Germinal center (tissue), 1 donor: ENCODE measurements at regions not wholly inside any gene's neighbourhood (a gene's known extent, or its start where the extent isn't known, plus 50 kb on each side); places are given as distances from the start of the nearest gene placed in this dataset.

Experiments used
- DNase-seq: peaks from one replicate; pipeline ENCODE4 v3.0.0; 2012; ENCODE audit warnings: mixed read lengths, low spot score

DNA sequence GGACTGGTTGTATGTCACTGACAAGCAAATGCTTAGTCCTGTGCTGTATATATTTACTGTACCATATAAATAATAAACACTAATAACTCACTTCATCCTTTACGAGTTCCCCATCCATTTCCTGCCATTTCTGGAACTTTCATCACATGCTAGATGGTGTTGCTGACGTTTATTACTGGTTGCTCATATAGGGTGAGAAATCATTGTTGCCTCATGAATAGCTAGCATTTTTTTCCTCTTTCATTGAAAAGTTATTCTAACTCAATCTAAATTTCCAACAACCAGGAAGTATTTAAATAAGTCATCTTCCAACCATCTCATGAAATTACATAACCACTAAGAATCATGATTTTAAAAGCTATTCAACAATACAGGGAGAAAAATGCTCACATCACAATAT is 88.6 kb upstream of the RCN1 start:
- no peak for DNase-seq

DNA sequence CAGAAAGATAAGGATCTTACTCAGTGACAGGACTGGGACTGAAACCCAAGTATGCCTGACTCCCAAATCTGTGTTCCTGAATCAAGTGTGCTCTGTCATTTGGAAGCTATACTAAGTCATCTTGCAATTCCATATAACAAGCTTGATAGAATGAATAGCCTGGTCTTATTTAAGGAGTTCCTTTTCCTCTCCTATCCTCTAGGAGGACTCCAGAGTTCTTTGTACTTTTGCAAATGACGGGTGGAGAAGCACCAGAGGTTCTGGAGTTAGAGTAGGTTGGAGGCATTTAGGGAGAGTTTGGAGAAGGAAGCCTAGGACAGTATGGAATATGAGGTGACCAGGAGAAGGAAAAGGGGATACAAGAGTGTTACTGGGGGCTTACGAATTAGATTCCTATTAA is 92.9 kb upstream of the RCN1 start:
- DNase-seq = no peak

DNA sequence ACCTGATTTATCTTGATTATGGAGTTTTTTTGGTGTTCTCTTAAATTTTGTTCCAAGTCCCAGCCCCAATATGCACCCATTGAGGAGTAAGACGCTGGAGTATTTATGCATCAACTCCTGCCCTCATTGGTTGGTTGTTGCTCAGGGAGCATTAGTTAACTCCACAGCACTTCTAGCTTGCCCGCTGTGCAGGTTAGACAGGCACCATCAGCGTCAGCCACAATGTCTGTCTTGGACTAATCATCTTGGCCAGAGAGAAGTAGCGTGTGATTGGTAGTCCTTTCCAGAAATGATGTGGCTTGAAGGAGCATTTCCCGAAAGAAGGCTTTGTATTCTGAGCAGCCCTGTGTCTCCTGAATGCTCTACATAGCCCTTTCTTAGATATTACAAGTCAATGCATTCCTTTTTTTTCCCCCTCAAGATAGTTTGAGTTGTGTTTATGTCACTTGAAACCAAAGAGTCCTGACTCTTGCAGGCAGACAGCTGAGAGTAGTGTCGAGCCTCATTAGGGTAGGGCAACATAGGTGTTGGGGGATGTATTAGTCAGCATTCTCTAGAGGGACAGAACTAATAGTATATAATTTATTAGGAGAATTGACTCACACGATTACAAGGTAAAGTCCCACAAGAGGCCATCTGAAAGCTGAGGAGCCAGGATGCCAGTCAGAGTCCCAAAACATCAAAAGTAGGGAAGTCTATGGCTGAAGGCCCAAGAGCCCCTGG is 94.6 kb upstream of the RCN1 start:
- DNase-seq = no peak

DNA sequence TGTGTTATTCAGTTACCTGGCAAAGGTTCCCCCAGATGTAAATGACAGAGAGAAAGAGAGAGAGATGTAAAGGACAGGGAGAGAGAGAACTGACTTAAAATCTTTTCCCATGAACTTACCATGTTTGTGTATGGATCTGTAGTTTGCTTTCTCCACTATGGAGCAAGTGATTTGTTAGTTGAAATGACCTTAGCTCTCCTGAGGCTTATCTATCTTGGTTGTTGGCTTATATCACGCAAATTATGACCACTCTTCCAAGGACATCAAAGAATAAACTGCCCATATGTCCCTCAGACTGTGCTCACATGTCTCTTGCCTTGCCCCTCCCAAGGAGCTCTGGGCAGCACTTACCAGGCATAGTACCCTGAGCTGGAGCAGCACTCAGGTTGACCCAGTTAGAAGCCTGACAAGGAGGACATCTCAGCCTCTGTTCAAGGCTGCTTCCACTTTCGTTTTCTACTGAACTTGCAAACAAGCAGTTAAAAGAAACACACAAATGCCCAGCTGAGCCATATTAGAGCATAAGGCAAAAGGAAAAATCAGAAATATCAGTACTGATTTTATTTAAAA is 95.3 kb upstream of the RCN1 start:
- DNase-seq = no peak

DNA sequence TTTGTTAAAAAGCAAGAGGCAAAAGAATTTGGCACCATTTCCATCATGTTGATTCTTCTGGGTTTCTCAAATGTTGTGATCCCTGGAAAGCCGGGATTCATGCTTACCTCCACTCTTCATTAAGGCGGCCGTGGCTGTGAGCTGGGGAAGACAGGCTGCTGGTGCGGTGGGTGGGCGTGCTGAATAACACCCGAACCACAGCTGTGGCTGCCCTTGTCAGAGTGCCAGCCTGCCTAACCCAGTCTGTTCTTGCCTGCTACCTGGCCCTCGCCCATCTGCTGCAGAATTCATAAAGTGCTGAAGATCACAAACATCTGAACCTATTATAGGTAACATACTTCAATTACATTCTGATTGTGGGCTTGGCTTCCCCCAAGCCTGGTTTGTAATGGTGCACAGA is 95.8 kb upstream of the RCN1 start:
- no peak for DNase-seq

DNA sequence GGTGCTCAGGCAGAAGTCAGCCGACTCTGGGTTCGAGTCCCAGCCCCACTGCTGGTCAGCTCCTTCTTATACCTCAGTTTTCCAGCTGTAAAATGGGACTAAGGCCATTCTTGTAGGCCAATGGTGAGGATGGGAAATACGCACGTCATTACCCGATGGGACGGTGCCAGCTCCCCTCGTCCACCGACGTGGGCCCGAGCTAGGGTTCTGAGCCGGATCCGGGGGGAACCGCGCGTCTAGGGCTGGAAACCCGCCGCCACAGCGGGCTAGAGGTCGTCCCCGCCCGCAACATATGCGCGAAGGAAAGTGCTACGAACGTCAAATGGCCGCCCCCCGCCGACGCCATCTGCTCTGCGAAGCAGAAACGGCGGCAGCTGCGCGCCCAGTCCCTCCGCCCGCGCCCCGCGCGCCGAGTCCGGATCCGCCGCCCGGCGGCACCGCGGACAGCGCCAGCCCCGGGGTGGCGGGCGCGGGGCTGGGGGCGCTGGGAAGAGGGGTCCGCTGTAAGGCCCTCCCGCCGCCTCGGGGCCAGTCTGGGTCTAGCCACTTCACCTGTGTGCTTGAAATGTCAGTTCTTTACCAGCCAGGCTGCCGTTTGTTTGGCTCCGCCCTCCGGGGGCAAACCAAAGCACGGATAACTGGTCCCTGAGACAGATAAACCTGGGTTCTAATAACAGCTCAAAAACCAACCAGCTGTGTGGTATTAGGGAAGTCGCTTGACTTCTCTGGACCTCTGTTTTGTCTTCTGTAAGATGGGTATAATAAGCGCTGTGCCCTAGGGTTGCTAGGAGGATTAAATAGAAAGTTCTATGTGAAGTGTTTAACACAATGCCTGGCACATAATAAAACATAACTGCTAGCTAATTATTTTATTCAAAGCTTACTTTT is 103.5 kb upstream of the RCN1 start:
- DNase-seq = no peak

DNA sequence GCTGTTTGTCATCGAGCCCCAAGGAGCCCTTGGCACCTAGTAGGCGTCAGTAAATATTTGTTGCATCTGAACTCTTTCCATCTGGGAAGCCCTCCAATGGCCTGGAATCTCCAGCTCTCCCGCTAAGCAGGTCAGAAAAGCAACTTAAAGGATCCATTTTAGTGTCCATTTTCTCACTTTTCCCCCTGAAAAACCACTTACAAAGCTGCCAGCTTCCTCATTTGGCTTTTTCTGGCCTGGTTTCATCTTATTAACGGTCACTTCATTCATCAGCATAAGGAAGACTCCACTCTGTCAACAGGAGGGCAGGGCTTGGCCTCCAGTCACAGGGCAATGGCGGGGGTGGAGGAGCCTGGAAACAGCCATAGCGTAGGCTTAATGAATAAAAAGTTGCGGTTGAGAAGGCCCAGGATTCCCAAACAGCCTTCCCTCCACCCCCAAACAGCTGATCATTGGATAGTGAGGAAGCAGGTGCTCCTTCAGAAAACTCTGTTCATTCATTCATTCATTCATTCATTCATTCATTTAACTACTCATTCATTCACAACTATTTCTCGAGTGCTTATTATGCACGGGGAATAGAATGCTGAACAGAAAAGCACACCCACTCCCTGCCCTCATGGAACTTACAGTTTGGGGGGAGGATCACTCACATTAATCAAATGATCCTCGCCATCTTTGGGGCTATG is 104.5 kb upstream of the RCN1 start:
- DNase-seq = no peak

DNA sequence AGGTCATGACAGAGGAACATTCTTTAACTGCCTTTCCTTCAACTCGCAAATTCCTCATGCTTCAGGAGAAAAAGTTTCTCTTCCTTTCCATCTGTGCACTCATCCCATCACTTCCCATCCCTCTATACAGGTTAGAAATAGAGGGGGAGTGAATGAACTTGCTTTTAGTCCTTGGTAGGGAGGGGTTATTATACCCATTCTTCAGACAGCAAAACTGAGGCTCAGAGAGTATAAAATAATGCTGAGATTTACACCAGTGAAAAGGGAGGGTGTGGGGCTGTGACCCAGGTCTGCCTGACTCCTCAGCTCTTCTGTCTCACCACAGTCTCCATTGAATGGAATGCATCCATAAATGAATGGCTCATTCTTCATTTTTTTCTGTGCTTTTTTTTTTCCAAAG is 109.4 kb upstream of the RCN1 start:
- DNase-seq = no peak

DNA sequence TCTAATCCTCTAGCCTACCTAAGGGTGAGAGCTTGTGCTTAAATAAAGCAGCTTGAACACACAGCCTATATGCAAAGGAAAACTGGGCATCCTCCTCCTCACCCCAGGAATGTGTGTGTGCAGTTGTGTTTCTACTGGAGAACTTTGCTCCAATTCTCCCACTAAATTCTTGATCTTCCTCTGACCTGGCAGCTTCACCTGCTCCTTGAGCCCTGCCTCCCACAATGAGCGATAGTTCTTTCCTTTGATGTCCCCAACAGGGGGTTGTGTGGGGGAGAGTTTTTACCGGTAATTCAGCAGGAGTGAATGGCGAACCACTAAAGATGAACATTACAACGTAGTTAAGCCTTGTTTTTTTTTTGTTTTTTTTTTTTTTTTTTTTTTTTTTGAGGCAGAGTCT is 113.5 kb upstream of the RCN1 start:
- DNase-seq = no peak

DNA sequence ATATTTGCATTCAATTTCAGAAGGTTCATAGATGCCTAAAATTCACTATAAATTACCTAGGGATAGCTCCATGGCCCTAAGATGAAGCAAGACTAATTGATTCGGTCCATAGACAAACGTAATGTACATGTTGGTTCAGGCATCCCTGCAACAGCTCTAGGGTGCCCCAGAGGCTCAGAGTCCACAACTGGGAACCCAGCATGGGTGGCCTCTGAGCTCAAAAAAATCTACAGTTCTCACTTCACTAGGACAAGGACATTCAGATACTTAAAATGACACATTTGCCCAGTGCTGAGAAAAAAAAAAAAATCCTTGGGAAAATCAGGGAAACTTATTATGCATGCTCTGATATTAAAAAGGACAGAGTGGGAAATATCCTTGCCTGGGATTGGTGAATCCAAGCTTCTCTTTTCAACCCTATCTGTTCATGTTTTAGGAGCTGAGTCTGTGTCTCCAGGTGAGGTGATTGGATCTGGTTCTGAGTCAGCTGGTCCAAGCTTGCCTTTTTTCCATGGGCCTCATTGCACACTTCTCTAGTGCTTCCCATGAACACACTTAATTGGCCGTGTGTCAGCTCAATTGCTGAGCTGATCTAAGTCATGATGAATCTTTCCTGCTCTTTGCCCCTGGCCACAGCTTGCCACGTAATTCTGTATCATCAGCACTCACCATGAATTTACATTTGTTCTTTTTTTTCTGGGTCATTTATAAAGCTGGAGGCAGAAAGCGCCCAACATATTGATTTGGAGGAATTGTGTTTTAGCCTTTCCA is 116.3 kb upstream of the RCN1 start:
- DNase-seq = no peak

DNA sequence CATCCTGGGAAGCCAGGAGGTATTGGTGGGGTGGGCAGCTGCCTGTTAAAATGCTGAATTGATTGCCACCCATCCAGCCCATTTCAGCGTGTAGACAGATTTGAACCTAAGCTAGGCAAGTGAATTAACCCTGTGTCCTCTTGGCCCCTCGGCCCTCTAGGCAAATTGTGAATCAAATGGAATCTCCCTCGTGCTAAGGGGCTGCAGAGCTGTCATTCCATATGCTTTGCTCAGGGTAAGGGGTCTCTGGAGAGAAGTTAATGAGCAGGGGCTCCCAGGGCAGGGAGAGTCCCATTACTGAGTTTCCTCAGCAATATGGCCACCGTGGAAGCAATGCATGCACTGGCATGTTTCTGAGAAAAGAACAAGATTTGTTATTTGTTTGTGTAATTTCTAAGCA is 117.7 kb upstream of the RCN1 start:
- DNase-seq = no peak

DNA sequence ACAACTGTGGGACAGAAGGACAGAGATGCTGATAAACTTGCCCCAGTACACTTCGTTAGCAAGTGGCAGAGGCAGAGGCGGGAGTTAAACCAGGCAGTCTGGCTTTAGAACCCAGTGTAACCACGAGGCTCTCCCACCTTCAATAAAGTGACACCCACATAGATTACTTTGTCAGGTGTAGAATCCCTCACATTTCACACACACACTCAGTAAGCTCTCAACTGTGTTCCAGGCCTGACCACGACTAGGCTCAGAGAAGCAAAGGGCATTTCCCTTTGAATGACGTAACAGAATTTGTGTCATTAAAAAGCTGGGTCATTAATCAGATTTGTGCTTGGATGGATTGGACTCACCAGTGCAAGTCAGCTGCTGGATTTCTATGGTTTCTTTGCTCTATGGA is 118.3 kb upstream of the RCN1 start:
- DNase-seq = no peak

DNA sequence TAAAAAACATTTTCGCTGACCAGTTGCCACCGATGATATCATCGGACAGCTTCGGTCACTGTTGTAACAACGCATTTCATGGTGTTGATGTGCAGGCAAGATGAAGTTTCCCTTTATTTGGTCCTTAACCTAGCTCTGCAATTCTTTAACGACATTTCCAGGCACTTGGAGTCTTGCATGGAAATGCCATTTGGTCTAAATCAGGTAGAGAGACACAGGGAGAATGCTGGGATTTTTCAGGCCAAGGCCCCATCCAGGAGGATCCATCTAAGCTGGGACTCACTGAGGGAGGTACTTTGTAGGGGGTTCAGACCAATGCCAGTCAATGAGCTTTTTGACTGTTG is 121.5 kb upstream of the RCN1 start:
- DNase-seq = no peak

DNA sequence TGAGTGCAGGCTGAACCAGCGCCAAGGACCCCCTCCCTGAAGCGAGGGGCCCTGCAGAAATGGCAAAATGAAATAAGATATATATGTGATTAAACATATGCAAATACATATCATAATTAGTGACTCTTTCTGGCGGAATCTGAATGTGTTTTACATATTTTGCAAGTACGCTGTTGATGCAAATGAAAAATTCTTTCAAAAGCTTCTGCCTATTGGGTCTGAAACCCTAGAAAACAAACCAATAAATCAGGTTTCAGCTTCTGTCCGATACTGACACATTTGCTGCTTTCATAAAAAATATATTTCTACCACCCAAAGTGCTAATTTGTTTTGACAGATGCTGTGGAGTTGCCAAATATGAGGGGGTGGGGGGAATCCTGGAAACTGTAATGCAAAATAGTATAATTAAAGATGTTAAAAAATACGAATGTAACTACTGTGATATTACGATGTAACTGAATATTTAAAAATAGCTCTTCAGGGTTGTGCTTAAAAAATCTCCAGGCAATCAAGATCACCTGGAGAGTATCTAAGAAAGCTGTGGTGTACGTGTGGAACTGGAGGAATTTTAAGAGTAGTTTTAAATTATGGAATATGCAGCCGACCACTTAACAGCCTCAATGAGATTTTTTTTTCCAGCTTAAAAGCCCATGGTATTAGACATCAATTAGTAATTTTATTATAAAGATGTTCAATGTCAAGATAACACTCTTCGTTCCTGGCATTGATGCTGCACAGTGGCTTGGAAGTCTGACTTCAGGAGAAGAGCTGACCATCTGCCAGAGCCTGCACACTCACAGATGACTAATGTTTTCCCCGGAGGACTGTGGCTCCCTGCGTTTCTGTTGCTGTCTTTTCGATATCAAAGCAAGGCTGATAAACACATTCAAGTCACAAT is 122.2 kb upstream of the RCN1 start:
- no peak for DNase-seq

DNA sequence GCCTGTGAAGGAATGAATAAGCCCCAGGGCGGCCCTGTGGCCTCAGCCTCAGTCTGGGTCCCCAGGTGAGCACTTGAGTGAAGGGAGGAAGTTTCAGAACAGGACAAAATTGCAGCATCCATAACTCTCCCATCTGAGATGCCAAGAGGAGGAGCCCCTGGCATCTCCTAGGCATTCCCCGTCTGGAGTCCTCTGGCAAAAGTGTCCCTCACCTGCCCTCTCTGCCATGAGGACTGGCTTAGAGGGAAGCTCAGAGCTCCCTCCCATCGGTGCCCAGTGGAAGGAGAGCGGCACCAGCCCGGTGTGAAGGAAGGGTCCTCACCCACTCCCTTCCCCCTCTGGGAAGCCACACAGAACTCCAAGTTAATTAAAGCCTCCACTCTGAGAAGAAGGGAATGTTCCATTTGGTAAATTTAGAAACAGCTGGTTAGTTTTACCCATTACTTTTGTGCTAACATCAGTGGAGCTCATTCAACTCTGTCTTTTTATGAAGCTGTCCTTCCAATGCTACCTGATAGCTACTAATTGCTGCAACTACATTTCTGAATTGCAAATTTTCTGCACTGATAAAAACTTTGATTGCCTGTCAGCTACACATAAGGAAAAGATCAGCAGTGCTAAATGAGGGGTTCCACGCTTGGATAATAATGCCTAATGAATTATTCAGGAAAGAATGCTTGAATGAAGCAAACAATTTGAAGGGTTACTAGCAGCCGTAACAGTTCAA is 123.3 kb upstream of the RCN1 start:
- DNase-seq = no peak

DNA sequence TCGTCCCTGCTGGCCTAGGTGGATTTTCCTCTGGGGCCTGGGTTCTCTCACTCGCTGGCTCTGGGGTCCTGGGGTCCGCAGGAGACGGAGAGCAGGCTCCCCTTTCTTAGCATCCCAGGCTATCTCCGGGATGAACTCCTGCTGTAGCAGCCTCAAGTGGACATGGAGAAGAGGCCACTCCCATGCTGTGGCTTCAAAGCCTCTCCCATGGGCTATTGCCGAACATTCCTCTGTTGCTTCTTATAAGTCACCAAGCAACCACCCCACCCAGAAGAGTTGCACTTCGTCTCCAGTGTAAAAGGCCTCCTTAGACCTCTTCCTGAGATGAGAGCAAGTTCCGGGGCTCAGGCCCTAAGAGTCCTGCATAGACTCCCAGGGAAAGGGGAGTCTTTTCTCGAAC is 124.0 kb upstream of the RCN1 start:
- no peak for DNase-seq

DNA sequence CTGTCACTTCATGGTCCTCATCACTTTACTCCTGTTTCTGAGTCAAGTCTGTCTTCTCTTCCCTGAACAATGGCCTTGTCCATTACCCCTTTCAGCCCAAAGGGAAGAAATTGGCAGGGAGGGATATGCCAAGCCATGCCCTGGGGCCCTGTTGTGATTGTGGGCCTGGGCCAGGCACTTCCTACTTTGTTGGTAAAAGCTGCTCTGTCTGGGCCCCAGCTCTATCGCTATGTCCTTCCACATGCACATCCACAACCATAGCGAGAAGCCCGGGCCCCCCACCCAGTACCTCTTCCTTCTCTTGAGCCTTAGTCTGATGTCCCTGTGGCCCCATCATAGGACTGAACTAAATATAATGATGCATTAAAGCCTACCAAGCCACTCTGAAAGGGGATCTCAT is 126.7 kb upstream of the RCN1 start:
- DNase-seq = no peak

DNA sequence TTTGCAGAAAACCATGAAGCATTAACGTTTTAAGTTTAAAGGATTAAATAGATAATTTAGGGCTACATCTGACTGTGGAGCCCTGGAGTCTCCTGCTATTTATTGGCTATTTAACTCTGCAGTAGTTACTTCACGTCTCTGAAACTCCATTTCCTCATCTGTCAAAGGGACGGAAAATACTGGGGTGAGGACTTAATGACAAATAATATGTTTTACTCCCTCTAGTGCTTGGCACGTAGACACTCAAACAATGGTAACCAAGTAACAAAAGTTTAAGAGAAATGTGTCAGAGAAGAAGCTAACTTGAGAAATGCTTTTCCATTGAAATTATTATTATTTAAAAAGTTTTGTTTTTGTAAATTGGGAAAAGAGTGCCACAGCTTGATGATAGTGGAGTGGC is 130.7 kb upstream of the RCN1 start:
- no peak for DNase-seq

DNA sequence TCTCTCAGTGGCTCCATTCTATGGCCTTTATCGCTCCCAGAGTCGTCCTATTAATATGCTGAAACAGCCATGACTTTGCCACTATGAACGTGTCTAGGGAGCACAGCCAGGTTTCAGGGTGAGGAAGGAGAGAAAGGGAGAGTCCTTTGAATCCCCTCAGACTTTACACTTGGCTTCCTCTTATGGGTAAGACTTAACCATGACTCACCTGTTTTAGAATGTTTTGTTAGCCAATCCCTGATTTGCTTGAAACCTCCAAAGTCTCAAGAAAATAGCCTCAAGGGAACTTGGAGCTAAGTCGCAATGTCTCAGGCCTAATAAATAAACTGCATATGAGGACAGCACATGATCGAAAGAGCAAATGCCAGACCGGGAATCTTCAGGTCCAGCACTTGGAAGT is 131.2 kb upstream of the RCN1 start:
- no peak for DNase-seq

DNA sequence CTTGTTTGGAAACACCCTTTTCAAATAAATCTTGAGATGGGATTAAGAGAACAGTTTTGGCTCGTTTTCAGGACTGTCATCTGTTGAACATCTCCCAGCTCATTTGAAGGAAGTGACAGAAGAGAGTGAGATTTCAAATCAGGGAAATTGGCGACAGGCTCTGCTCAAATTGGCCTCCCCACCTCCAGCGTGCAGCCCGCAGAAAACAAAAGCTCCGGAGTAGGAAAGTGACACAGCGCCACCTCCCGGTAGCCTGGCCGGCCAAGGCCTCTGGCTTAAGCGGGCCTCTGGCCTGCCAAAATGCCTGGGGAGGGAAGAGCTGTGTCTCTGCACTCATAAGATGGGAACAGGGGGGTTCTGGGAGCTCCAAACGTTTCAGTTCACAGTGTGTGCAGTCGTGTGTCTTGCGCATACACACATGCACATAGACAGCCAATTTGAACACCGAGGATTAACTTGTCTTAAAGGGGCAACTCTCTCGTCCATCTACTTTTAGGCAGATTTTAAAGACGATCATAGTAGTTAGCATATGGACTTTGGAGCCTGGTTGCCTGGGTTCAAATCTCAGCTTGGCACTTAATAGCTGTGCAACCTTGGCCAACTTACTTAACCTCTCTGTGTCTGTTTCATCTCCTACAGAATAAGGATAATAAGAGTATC is 132.7 kb upstream of the RCN1 start:
- DNase-seq = peak; percentile 54
